HL-60 (cell line): ENCODE measurements at regions not wholly inside any gene's neighbourhood (a gene's known extent, or its start where the extent isn't known, plus 50 kb on each side); places are given as distances from the start of the nearest gene placed in this dataset.

Experiments
- DNase-seq, 2 experiments: peaks; one replicate each; pipeline ENCODE4 v3.0.0-alpha.2; 2010 to 2020; ENCODE audit warnings: low read depth in 1 of 2, low spot score in 1 of 2
- H3K27ac ChIP-seq: fragments of 250-450 bp; sonication (Bioruptor Pico); replicated peaks from 2 replicates; pipeline ENCODE4 v1.5.1; 2020; ENCODE audit warnings: mild to moderate bottlenecking, moderate library complexity
- H3K27me3 ChIP-seq: fragments of 250-450 bp; sonication (Bioruptor Pico); 2 replicates; pipeline ENCODE4 v1.5.1; 2021; ENCODE audit warnings: mild to moderate bottlenecking, moderate library complexity; ENCODE audit not compliant: insufficient read depth, poor library complexity, severe bottlenecking
- H3K4me3 ChIP-seq: replicated peaks from 2 replicates; pipeline ENCODE4 v1.5.1; 2011; ENCODE audit warnings: mild to moderate bottlenecking, control low read depth, low read length; ENCODE audit not compliant: insufficient read depth
- CTCF ChIP-seq: IDR thresholded peaks from one replicate; pipeline ENCODE4 v1.5.1; 2011; ENCODE audit warnings: low read length, control low read depth, inconsistent platforms; ENCODE audit not compliant: insufficient read depth
- GABPA ChIP-seq: IDR thresholded peaks from 2 replicates; pipeline ENCODE4 v1.6.1; 2012; ENCODE audit warnings: low read depth
- POLR2AphosphoS5 ChIP-seq: IDR thresholded peaks from 2 replicates; pipeline ENCODE4 v1.6.1; 2012; ENCODE audit warnings: low read depth
- REST ChIP-seq: IDR thresholded peaks from 2 replicates; pipeline ENCODE4 v1.6.1; 2012; ENCODE audit warnings: low read depth; ENCODE audit not compliant: insufficient replicate concordance
- SPI1 ChIP-seq: IDR thresholded peaks from 2 replicates; pipeline ENCODE4 v1.6.1; 2012; ENCODE audit warnings: low read depth, mild to moderate bottlenecking, borderline replicate concordance

DNA sequence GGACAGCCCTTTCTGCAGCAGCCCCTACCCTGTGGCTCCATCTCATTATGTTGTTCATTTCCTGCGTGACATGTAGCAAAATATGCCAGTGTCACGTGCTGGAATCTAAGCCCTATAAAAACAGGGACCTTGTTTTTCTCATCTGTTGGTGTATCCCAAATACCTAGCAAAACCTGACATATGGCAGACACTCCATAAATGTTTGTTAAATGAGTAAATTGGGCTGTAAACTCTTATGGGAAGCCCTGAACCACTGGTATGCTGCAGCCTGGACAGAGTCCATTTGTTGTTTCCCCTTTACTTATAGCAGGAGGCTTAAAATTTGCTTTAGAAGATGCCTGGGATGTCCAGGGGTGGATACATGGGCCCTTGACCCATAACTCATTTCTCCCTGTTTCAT, 363.8 kb downstream of the NPHP4 start:
- no peak for DNase-seq
- Histone ChIP-seq H3K27me3 (peaks cover 6% of the 10 kb centered on the region), H3K27ac (no peak overlapping the region), H3K4me3 (no peak overlapping the region)
- TF ChIP-seq CTCF (no peak), REST (no peak), GABPA (no peak), POLR2AphosphoS5 (no peak), SPI1 (no peak)

DNA sequence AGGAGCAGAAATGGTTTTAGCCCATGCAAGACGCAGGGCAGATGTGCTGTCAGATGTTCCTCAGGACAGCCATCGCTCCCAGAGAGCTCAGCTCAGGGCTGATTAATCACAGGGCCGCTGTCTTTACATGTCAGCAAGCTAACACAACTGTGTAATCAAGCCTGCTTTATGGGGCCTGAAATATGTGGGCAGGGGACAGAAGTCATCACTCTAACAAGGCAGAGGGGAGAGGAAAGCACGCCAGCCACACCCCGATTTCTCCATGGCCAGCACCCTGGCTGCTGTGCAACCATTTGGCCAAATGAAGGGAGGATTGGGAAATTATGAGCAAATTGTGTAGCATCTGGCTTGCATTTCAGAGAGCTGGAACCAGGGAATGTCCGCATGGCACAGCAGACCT, 368.8 kb downstream of the NPHP4 start:
- DNase-seq: no peak
- H3K27ac ChIP-seq: no peak overlapping the region
- H3K27me3 ChIP-seq: peaks cover 4% of the 10 kb centered on the region
- TF ChIP-seq SPI1: no peak
- no peak for TF ChIP-seq POLR2AphosphoS5
- no peak for TF ChIP-seq CTCF
- TF ChIP-seq GABPA: no peak
- TF ChIP-seq REST: no peak
- no peak overlapping the region for H3K4me3 ChIP-seq

- TF ChIP-seq REST (no peak), CTCF (no peak), SPI1 (no peak), POLR2AphosphoS5 (no peak), GABPA (no peak)
- Histone ChIP-seq H3K27ac (no peak overlapping the region), H3K4me3 (no peak overlapping the region), H3K27me3 (peaks cover 4% of the 10 kb centered on the region)
- no peak for DNase-seq
These were observed 369.8 kb downstream of the NPHP4 start for GRCh38 chr1:5622412-5622811.
